Heart left ventricle (tissue), 13 donors: ENCODE measurements at regions not wholly inside any gene's neighbourhood (a gene's known extent, or its start where the extent isn't known, plus 50 kb on each side); places are given as distances from the start of the nearest gene placed in this dataset.

Experiments
- POLR2A ChIP-seq, 2 donors: fragments of 450-650 bp; IDR thresholded peaks; one replicate each; pipeline ENCODE4 v1.6.1; 2017; ENCODE audit warnings: antibody characterized with exemption in 2 of 2, mild to moderate bottlenecking in 2 of 2, moderate library complexity in 2 of 2
- TF ChIP-seq, protein P1 (sequence below), 12 donors: fragments of 200-600 bp; sonication (generic) in 4 of 12; IDR thresholded peaks; one replicate each; pipeline versions ENCODE4 v1.5.0 to v1.8.0; 2018 to 2022; ENCODE audit warnings: antibody characterized with exemption in 12 of 12, mild to moderate bottlenecking in 5 of 12
- donor health status: ischemic (EF 13 %, LVEDD 7.1; RV severe dilation, severe dysfunction).
- donor health status: DM: no; HTN: yes; CAD: no.
- donor health status: DM: no; HTN: no; CAD: no.
- donor health status: ischemic (EF 25% LVEDD 6.9; RV normal size, moderate dysfunction).
- donor health status: ischemic (EF 25% LVEDD 5.7; RV mildly dilated, moderate dysfunction).
- donor health status: ischemic (EF 35%, LVEDD 5.7; RV mildly dilated, moderate dysfunction).
- donor health status: nonischemic (EF 11% LVEDD 7.7; RV severe dilation, severe dysfunction).
- donor health status: DM: yes; HTN: yes; CAD: no.
- donor health status: PGD.
- donor health status: ischemic (EF 29% LVEDD 5.4; RV normal size, mild dysfunction).
- donor health status: nonischemic (EF 23%, LVEDD 6.1; RV moderate dilation, normal function).

DNA sequence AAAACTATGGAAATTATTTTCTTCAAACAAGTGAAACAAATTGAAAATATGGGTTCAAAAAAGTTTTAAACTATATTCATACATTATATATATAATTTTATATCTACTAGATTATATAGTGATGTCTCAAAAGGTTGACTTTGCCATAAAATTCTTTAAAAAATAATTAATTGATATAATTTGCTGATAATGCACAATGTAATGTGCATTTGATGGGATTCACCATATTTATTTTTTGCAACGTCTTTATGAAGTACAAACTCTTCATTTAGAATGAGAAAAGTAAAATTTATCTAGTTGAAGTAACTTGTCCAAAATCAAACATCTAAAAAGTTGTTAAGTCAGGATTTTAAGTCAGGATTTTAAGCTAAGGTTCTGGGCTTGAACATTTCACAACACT is 1954.5 kb upstream of the PCDH20 start:
- TF ChIP-seq, protein P1, sequence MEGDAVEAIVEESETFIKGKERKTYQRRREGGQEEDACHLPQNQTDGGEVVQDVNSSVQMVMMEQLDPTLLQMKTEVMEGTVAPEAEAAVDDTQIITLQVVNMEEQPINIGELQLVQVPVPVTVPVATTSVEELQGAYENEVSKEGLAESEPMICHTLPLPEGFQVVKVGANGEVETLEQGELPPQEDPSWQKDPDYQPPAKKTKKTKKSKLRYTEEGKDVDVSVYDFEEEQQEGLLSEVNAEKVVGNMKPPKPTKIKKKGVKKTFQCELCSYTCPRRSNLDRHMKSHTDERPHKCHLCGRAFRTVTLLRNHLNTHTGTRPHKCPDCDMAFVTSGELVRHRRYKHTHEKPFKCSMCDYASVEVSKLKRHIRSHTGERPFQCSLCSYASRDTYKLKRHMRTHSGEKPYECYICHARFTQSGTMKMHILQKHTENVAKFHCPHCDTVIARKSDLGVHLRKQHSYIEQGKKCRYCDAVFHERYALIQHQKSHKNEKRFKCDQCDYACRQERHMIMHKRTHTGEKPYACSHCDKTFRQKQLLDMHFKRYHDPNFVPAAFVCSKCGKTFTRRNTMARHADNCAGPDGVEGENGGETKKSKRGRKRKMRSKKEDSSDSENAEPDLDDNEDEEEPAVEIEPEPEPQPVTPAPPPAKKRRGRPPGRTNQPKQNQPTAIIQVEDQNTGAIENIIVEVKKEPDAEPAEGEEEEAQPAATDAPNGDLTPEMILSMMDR (IDR thresholded peaks at IDR 0.05) = no peak
- TF ChIP-seq POLR2A (IDR thresholded peaks at IDR 0.05) = no peak
